ENCODE measurements at regions not wholly inside any gene's neighbourhood (a gene's known extent, or its start where the extent isn't known, plus 50 kb on each side); places are given as distances from the start of the nearest gene placed in this dataset.

DNA sequence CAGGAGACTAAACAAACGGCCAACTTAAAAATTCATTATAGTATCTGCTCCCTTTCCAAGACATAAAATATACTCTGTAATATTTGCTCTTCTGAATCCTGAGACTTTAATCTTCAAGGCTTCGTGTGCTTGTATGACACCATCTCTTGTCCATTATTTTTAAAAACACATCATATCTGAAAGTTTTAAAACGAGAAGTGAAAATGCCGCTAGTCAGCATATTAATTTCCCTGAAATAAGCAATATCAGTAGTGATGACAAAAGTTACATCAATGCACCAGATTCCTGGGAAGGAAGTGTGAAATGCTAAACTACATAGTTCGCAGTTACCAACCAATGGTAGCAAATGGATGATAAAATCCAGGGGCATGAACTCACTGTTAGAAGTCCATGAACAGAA is 66.8 kb upstream of the EXOC1L start:
- TF ChIP-seq FOXM1 (IDR thresholded peaks at IDR 0.05; ENCODE audit: borderline replicate concordance, low read depth) (no peak), EP300 (IDR thresholded peaks at IDR 0.05; ENCODE audit: borderline replicate concordance) (no peak)
- TF ChIP-seq, protein P1, sequence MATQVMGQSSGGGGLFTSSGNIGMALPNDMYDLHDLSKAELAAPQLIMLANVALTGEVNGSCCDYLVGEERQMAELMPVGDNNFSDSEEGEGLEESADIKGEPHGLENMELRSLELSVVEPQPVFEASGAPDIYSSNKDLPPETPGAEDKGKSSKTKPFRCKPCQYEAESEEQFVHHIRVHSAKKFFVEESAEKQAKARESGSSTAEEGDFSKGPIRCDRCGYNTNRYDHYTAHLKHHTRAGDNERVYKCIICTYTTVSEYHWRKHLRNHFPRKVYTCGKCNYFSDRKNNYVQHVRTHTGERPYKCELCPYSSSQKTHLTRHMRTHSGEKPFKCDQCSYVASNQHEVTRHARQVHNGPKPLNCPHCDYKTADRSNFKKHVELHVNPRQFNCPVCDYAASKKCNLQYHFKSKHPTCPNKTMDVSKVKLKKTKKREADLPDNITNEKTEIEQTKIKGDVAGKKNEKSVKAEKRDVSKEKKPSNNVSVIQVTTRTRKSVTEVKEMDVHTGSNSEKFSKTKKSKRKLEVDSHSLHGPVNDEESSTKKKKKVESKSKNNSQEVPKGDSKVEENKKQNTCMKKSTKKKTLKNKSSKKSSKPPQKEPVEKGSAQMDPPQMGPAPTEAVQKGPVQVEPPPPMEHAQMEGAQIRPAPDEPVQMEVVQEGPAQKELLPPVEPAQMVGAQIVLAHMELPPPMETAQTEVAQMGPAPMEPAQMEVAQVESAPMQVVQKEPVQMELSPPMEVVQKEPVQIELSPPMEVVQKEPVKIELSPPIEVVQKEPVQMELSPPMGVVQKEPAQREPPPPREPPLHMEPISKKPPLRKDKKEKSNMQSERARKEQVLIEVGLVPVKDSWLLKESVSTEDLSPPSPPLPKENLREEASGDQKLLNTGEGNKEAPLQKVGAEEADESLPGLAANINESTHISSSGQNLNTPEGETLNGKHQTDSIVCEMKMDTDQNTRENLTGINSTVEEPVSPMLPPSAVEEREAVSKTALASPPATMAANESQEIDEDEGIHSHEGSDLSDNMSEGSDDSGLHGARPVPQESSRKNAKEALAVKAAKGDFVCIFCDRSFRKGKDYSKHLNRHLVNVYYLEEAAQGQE (IDR thresholded peaks at IDR 0.05; ENCODE audit: low read depth) = no peak
- TF ChIP-seq, protein P2, sequence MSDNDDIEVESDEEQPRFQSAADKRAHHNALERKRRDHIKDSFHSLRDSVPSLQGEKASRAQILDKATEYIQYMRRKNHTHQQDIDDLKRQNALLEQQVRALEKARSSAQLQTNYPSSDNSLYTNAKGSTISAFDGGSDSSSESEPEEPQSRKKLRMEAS (IDR thresholded peaks at IDR 0.05) = no peak
- TF ChIP-seq, protein P3, sequence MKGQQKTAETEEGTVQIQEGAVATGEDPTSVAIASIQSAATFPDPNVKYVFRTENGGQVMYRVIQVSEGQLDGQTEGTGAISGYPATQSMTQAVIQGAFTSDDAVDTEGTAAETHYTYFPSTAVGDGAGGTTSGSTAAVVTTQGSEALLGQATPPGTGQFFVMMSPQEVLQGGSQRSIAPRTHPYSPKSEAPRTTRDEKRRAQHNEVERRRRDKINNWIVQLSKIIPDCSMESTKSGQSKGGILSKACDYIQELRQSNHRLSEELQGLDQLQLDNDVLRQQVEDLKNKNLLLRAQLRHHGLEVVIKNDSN (IDR thresholded peaks at IDR 0.05) = no peak

Measured in Ishikawa (cell line).